GM13977 (cell line): ENCODE measurements at regions not wholly inside any gene's neighbourhood (a gene's known extent, or its start where the extent isn't known, plus 50 kb on each side); places are given as distances from the start of the nearest gene placed in this dataset.

Experiments
- DNase-seq: peaks from one replicate; pipeline ENCODE4 v3.0.0; 2012; ENCODE audit warnings: low spot score
- CTCF ChIP-seq: IDR thresholded peaks from 2 replicates; pipeline ENCODE4 v1.5.1; 2012; ENCODE audit warnings: mild to moderate bottlenecking, control low read depth; ENCODE audit not compliant: insufficient read depth; ENCODE audit errors: extremely low read depth, missing control alignments
- in situ Hi-C: fragments of 300-500 bp; cut with MboI; formaldehyde crosslinking; loops from one replicate; pipeline ENCODE4 v1.12.0; 2022; ENCODE audit warnings: low sequenced_read_pairs, low pct_unique_long_range_greater_than_20kb, mixed read lengths, inconsistent platforms; ENCODE audit not compliant: unreplicated experiment

GRCh38 chr5:3102531-3102930 lies 351.1 kb upstream of the IRX2 start:
- no peak for TF ChIP-seq CTCF
- DNase-seq: no peak
- in situ Hi-C loops: no loop called here

- no peak for DNase-seq
- no peak for TF ChIP-seq CTCF
- in situ Hi-C loops: no loop called here
These were observed 350.1 kb upstream of the IRX2 start for GRCh38 chr5:3101561-3101960.

GRCh38 chr5:3100921-3101551 lies 349.6 kb upstream of the IRX2 start:
- no peak for TF ChIP-seq CTCF
- no peak for DNase-seq
- in situ Hi-C loops: no loop called here

GRCh38 chr5:3099954-3100353 lies 348.5 kb upstream of the IRX2 start:
- no peak for DNase-seq
- in situ Hi-C loops: no loop called here
- TF ChIP-seq CTCF: no peak

GRCh38 chr5:3099526-3099925 lies 348.0 kb upstream of the IRX2 start:
- in situ Hi-C loops: no loop called here
- no peak for TF ChIP-seq CTCF
- no peak for DNase-seq

GRCh38 chr5:3098821-3099220 lies 347.3 kb upstream of the IRX2 start:
- TF ChIP-seq CTCF: no peak
- no peak for DNase-seq
- in situ Hi-C loops: no loop called here

GRCh38 chr5:3092664-3093063 lies 341.2 kb upstream of the IRX2 start:
- in situ Hi-C loops: no loop called here
- TF ChIP-seq CTCF: no peak
- no peak for DNase-seq
